ENCODE measurements at regions not wholly inside any gene's neighbourhood (a gene's known extent, or its start where the extent isn't known, plus 50 kb on each side); places are given as distances from the start of the nearest gene placed in this dataset.

DNA sequence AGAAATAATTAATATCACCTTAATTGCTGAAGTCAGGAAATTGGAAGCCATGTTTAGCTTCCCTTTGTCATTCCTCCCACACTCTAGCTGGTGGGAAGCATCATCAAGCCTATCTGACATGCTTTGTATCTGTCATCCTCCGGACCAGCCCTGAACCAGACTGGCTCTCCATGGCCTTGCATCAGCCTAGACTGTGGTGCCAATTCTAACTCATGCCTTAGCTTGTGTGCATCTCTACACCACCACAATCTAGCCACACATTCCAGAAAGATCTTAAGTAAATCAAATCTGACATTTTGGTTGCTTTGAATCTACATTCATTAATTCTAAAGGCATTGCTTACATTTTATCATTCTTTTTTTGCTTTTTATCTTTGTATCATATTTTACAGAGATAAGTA, 196.4 kb upstream of the VSTM2A start (continued):
- TF ChIP-seq, protein P1, sequence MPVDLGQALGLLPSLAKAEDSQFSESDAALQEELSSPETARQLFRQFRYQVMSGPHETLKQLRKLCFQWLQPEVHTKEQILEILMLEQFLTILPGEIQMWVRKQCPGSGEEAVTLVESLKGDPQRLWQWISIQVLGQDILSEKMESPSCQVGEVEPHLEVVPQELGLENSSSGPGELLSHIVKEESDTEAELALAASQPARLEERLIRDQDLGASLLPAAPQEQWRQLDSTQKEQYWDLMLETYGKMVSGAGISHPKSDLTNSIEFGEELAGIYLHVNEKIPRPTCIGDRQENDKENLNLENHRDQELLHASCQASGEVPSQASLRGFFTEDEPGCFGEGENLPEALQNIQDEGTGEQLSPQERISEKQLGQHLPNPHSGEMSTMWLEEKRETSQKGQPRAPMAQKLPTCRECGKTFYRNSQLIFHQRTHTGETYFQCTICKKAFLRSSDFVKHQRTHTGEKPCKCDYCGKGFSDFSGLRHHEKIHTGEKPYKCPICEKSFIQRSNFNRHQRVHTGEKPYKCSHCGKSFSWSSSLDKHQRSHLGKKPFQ (CRISPR knock-in tag; IDR thresholded peaks at IDR 0.05; ENCODE audit: insufficient replicate concordance) = no peak
- no peak for TF ChIP-seq RBFOX2 (IDR thresholded peaks at IDR 0.05; ENCODE audit: low read depth, low read length)

DNA sequence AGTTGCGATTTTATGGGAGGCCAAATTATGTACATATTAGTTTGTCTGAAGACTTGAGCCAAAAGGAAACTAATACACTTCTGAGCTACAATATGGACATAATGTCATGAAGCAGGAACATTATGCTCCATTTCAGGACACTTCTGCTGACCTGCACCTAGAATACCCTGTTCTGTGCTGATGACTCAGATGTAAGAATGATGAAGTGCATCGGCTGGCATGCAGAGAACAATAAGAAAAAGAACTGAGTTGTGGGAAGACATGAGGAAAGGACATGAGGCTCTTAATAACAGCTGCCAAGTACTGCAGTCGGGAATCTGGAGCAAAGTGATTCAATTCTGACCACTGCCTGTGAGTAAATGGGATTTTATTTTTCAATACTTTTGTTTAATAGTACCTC, 192.9 kb upstream of the VSTM2A start:
- Histone ChIP-seq H3K4me3 (replicated peaks in 1 of 3; ENCODE audit: insufficient read depth in 1 of 3, low read depth in 2 of 3, low read length in 3 of 3) (no peak overlapping the region), H3K4me2 (ENCODE audit: low read depth, low read length) (no peak overlapping the region), H3K27ac (ENCODE audit: extremely low read length, insufficient read depth, low read length) (no peak overlapping the region), H3K4me1 (ENCODE audit: insufficient read depth, low read length) (no peaks in the 10 kb centered on the region), H3K9me3 (ENCODE audit: low read length) (peaks cover 64% of the 10 kb centered on the region), H2AFZ (ENCODE audit: low read length) (no peak overlapping the region), H3K9ac (ENCODE audit: insufficient read depth, low read depth, low read length) (no peak overlapping the region), H3K27me3 (ENCODE audit: control insufficient read depth in 1 of 2, insufficient read depth in 2 of 2, low read length in 2 of 2) (no peaks in the 10 kb centered on the region), H3K79me2 (ENCODE audit: insufficient read depth, low read length) (no peaks in the 10 kb centered on the region), H4K20me1 (ENCODE audit: insufficient read depth, low read length) (no peaks in the 10 kb centered on the region), H3K36me3 (replicated peaks in 1 of 2; ENCODE audit: control insufficient read depth in 1 of 2, insufficient read depth in 2 of 2, low read length in 2 of 2) (no peaks in the 10 kb centered on the region)
- ATAC-seq (no peak), DNase-seq (ENCODE audit: low spot score) (no peak), FAIRE-seq (no peak)
- 1% methylated on average over 3 of the region's 3 CpGs for WGBS (ENCODE audit: low lambda C conversion rate)
- BruUV-seq (replicated peaks) = no TSS peak
- intact Hi-C loops (cut with micrococcal nuclease; ENCODE audit: unreplicated experiment) (no loop called here), in situ Hi-C loops (cut with HindIII; ENCODE audit: extremely low pct_ligation_motif_present, low pct_unique_long_range_greater_than_20kb) (no loop called here)
- POLR2A ChIA-PET = no interaction called here
- TF ChIP-seq, protein P2, sequence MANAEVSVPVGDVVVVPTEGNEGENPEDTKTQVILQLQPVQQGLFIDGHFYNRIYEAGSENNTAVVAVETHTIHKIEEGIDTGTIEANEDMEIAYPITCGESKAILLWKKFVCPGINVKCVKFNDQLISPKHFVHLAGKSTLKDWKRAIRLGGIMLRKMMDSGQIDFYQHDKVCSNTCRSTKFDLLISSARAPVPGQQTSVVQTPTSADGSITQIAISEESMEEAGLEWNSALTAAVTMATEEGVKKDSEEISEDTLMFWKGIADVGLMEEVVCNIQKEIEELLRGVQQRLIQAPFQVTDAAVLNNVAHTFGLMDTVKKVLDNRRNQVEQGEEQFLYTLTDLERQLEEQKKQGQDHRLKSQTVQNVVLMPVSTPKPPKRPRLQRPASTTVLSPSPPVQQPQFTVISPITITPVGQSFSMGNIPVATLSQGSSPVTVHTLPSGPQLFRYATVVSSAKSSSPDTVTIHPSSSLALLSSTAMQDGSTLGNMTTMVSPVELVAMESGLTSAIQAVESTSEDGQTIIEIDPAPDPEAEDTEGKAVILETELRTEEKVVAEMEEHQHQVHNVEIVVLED (CRISPR knock-in tag; IDR thresholded peaks at IDR 0.05; ENCODE audit: borderline replicate concordance) = no peak
- TF ChIP-seq ZNF792 (CRISPR knock-in tag; IDR thresholded peaks at IDR 0.05) (no peak), ZNF263 (CRISPR knock-in tag; IDR thresholded peaks at IDR 0.05) (no peak), NONO (IDR thresholded peaks at IDR 0.05) (no peak), NONO (CRISPR knock-in tag; conservative IDR thresholded peaks at IDR 0.05) (no peak), RBAK (CRISPR knock-in tag; IDR thresholded peaks at IDR 0.05) (no peak), NFIB (CRISPR knock-in tag; IDR thresholded peaks at IDR 0.05; ENCODE audit: borderline replicate concordance) (no peak), HOXA7 (CRISPR knock-in tag; IDR thresholded peaks at IDR 0.05) (no peak), TRIM24 (CRISPR knock-in tag; IDR thresholded peaks at IDR 0.05) (no peak), ONECUT2 (CRISPR knock-in tag; IDR thresholded peaks at IDR 0.05) (no peak), IRF2 (CRISPR knock-in tag; IDR thresholded peaks at IDR 0.05) (no peak), ZNF510 (CRISPR knock-in tag; IDR thresholded peaks at IDR 0.05; ENCODE audit: low read depth) (no peak)
- TF ChIP-seq, protein P3, sequence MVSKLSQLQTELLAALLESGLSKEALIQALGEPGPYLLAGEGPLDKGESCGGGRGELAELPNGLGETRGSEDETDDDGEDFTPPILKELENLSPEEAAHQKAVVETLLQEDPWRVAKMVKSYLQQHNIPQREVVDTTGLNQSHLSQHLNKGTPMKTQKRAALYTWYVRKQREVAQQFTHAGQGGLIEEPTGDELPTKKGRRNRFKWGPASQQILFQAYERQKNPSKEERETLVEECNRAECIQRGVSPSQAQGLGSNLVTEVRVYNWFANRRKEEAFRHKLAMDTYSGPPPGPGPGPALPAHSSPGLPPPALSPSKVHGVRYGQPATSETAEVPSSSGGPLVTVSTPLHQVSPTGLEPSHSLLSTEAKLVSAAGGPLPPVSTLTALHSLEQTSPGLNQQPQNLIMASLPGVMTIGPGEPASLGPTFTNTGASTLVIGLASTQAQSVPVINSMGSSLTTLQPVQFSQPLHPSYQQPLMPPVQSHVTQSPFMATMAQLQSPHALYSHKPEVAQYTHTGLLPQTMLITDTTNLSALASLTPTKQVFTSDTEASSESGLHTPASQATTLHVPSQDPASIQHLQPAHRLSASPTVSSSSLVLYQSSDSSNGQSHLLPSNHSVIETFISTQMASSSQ (IDR thresholded peaks at IDR 0.05; ENCODE audit: low read depth) = no peak
- TF ChIP-seq, protein P3 (CRISPR knock-in tag; IDR thresholded peaks at IDR 0.05; ENCODE audit: borderline replicate concordance) = no peak
- CTCF ChIA-PET (ENCODE audit: low intra/inter-chr PET ratio, low total read pairs) = no interaction called here
